PFSK-1 (cell line): ENCODE measurements at regions not wholly inside any gene's neighbourhood (a gene's known extent, or its start where the extent isn't known, plus 50 kb on each side); places are given as distances from the start of the nearest gene placed in this dataset.

ENCODE experiments used
- FOXP2 ChIP-seq: optimal IDR thresholded peaks from 2 replicates; pipeline ENCODE3; 2011; ENCODE audit warnings: borderline replicate concordance, control low read depth, inconsistent platforms; ENCODE audit not compliant: insufficient read depth; ENCODE audit errors: extremely low read length, extremely low read depth
- POLR2AphosphoS5 ChIP-seq: IDR thresholded peaks from 2 replicates; pipeline ENCODE4 v1.6.1; 2012; ENCODE audit warnings: low read depth, mild to moderate bottlenecking, control low read depth, low read length, moderate library complexity
- SIN3A ChIP-seq: IDR thresholded peaks from 2 replicates; pipeline ENCODE4 v1.6.1; 2012; ENCODE audit warnings: mild to moderate bottlenecking, low read length, moderate library complexity, borderline replicate concordance; ENCODE audit not compliant: insufficient read depth
- TAF1 ChIP-seq: IDR thresholded peaks from 2 replicates; pipeline ENCODE4 v1.6.1; 2012; ENCODE audit warnings: low read length, control low read depth, borderline replicate concordance; ENCODE audit not compliant: insufficient read depth
- TF ChIP-seq, protein P1 (sequence below), 2 experiments: IDR thresholded peaks; 2 replicates each; pipeline versions ENCODE4 v1.6.1 to v1.8.0; 2011 to 2012; ENCODE audit warnings: low read depth in 2 of 2, low read length in 2 of 2, control low read depth in 1 of 2, inconsistent platforms in 1 of 2, mild to moderate bottlenecking in 1 of 2, moderate library complexity in 1 of 2; ENCODE audit not compliant: insufficient read depth in 1 of 2

DNA sequence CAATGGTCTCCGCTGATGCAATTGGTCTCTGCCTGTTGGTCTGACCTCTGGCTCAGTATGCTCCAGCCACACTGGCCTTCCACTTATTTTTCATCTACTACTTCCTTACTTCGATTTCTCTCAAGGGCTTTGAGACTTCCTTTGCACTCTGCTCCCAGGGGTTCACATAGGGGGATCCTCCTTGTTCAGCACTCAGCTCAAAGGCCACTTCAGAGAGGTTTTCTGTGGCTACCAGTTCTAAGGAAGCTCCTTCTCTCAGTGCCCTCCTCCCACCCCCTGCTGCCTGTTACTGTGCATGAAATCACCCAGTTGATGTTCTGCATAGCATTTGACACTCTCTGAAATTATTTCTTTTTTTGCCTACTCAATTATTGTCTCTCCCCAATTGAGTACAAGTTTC lies 476.4 kb downstream of the HS3ST3B1 start:
- no peak for TF ChIP-seq SIN3A
- TF ChIP-seq FOXP2: no peak
- TF ChIP-seq POLR2AphosphoS5: no peak
- TF ChIP-seq TAF1: no peak
- TF ChIP-seq, protein P1, sequence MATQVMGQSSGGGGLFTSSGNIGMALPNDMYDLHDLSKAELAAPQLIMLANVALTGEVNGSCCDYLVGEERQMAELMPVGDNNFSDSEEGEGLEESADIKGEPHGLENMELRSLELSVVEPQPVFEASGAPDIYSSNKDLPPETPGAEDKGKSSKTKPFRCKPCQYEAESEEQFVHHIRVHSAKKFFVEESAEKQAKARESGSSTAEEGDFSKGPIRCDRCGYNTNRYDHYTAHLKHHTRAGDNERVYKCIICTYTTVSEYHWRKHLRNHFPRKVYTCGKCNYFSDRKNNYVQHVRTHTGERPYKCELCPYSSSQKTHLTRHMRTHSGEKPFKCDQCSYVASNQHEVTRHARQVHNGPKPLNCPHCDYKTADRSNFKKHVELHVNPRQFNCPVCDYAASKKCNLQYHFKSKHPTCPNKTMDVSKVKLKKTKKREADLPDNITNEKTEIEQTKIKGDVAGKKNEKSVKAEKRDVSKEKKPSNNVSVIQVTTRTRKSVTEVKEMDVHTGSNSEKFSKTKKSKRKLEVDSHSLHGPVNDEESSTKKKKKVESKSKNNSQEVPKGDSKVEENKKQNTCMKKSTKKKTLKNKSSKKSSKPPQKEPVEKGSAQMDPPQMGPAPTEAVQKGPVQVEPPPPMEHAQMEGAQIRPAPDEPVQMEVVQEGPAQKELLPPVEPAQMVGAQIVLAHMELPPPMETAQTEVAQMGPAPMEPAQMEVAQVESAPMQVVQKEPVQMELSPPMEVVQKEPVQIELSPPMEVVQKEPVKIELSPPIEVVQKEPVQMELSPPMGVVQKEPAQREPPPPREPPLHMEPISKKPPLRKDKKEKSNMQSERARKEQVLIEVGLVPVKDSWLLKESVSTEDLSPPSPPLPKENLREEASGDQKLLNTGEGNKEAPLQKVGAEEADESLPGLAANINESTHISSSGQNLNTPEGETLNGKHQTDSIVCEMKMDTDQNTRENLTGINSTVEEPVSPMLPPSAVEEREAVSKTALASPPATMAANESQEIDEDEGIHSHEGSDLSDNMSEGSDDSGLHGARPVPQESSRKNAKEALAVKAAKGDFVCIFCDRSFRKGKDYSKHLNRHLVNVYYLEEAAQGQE (IDR thresholded peaks at IDR 0.05; ENCODE audit: insufficient read depth in 1 of 2, low read depth in 2 of 2, low read length in 2 of 2): no peak

DNA sequence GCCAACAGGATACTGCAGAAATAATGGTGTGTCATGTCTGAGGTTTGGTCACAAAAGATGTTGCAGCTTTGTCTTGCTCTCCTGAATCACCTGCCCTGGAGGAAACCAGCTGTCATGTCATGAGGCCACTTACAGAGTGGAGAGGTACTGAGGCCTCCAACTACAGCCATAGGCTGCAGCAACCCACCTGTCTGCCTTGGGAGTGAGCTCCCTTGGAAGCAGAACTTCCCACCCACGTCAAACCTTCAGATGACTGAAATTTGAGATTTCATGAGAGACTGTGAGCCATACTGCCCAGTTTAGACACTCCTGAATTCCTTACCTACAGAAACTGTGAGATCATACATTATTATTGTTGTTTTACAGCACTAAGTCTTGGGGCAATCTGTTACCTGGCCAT lies 475.9 kb downstream of the HS3ST3B1 start:
- no peak for TF ChIP-seq TAF1
- no peak for TF ChIP-seq POLR2AphosphoS5
- no peak for TF ChIP-seq FOXP2
- TF ChIP-seq, protein P1 (IDR thresholded peaks at IDR 0.05; ENCODE audit: insufficient read depth in 1 of 2, low read depth in 2 of 2, low read length in 2 of 2): no peak

DNA sequence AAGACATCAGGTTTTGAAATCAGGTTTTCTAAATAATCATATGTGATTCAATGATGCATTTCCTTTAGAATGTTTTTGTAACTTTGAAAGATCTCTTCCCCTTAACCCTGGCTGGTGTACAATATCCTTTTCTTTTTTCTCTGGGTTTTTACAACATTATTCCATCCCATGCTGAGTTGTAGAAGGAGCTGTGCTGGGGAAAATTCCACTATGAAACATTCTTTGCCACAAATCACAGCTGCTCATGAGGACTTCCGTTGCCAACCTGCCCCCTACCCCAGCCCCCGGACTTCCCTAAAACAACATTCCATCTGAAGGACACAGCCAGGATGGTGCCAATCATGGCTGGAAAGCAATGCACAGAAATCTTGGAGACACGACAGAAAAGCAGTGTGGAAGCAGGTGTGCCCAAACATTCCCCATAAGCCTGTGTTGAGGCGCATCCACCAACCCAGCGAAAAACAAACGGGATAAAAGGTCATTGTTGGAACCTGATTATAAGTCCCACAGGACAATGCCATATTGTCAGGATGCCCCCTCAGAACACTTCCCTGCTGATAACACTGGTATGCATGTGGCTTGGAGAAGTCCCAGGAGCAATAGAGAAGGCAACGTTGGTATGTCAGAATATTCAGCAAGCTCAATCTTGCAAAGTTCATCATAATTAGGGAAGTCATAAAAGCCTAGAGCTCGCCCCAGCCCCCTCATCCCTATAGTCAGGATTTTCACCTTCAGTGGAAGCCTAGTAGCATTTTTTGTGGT lies 475.0 kb downstream of the HS3ST3B1 start:
- TF ChIP-seq, protein P1 (IDR thresholded peaks at IDR 0.05; ENCODE audit: insufficient read depth in 1 of 2, low read depth in 2 of 2, low read length in 2 of 2): no peak
- TF ChIP-seq POLR2AphosphoS5: no peak
- TF ChIP-seq FOXP2: no peak
- no peak for TF ChIP-seq TAF1
- no peak for TF ChIP-seq SIN3A

DNA sequence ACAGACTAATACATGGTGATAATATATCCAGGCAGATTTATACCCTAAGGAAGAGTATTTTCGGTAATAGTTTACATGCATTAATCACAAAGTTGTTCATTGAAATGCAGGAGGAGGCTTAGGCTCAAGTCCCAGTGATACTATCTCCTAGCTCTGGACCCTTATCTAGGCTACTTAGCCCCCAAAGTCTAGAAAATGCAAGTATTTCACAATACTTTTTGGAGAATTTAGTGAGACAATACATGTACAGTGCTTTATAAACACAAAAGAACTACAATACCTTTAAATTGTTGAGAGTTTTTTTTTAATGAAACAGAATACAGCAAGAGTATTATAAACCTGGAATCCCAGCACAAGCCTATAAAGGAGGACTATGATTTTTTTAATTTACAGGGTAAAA lies 473.9 kb downstream of the HS3ST3B1 start:
- TF ChIP-seq SIN3A (no peak), TAF1 (no peak), POLR2AphosphoS5 (no peak), FOXP2 (no peak)
- TF ChIP-seq, protein P1 (IDR thresholded peaks at IDR 0.05; ENCODE audit: insufficient read depth in 1 of 2, low read depth in 2 of 2, low read length in 2 of 2): no peak

DNA sequence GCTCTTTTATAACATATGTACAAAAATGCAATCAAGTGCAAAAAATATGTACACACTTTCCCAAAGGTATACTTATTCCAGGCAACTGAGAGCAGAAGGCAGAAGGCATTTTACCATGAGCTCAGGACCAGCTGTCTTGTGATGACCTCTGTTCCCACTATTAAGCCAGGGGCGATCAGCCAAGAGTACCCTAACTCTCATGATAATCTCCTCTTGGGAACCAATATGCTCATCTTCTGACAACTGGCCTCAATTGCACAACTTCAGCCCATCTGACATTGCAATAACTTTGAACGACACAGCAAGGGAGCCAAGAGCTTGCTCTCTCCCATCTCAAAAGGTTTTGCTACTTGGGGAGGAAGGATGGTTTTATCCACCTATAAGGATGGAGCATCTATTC lies 471.9 kb downstream of the HS3ST3B1 start:
- no peak for TF ChIP-seq FOXP2
- no peak for TF ChIP-seq SIN3A
- no peak for TF ChIP-seq TAF1
- no peak for TF ChIP-seq POLR2AphosphoS5
- TF ChIP-seq, protein P1 (IDR thresholded peaks at IDR 0.05; ENCODE audit: insufficient read depth in 1 of 2, low read depth in 2 of 2, low read length in 2 of 2): no peak
